ENCODE measurements at regions not wholly inside any gene's neighbourhood (a gene's known extent, or its start where the extent isn't known, plus 50 kb on each side); places are given as distances from the start of the nearest gene placed in this dataset.

DNA sequence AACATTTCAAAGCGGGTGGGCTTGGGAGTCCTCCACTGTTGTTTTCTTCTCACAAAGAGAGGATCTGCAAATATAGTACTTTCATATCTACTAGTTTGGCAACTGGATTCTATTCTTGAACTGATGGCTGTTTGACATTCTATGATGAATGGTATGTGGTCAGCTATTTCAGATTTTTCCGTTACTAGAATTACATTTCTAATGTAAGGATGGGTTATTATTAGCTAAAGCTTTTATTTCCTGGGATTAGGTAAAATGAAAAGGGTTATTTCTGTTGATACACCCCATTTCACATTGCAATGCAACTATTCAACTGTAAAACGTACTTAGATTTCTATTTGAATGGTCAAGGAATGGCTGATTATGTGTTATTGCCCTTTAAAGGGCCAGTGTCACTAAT lies 629.7 kb downstream of the DACH1 start:
- DNase-seq (ENCODE audit: low spot score) = no peak
- TF ChIP-seq, protein P1, sequence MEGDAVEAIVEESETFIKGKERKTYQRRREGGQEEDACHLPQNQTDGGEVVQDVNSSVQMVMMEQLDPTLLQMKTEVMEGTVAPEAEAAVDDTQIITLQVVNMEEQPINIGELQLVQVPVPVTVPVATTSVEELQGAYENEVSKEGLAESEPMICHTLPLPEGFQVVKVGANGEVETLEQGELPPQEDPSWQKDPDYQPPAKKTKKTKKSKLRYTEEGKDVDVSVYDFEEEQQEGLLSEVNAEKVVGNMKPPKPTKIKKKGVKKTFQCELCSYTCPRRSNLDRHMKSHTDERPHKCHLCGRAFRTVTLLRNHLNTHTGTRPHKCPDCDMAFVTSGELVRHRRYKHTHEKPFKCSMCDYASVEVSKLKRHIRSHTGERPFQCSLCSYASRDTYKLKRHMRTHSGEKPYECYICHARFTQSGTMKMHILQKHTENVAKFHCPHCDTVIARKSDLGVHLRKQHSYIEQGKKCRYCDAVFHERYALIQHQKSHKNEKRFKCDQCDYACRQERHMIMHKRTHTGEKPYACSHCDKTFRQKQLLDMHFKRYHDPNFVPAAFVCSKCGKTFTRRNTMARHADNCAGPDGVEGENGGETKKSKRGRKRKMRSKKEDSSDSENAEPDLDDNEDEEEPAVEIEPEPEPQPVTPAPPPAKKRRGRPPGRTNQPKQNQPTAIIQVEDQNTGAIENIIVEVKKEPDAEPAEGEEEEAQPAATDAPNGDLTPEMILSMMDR (IDR thresholded peaks at IDR 0.05) = no peak
- H3K36me3 Mint-ChIP-seq (ENCODE audit: low read depth) = no peaks in the 10 kb centered on the region
- peaks cover 2% of the 10 kb centered on the region for H3K27me3 Mint-ChIP-seq (ENCODE audit: low read depth)
- no peak overlapping the region for H3K27ac Mint-ChIP-seq (ENCODE audit: unreplicated experiment)
- H3K9me3 Mint-ChIP-seq (ENCODE audit: low read depth) = no peaks in the 10 kb centered on the region
- no peak overlapping the region for H3K4me3 Mint-ChIP-seq (ENCODE audit: unreplicated experiment)
- no peaks in the 10 kb centered on the region for H3K4me1 Mint-ChIP-seq (ENCODE audit: low read depth)

DNA sequence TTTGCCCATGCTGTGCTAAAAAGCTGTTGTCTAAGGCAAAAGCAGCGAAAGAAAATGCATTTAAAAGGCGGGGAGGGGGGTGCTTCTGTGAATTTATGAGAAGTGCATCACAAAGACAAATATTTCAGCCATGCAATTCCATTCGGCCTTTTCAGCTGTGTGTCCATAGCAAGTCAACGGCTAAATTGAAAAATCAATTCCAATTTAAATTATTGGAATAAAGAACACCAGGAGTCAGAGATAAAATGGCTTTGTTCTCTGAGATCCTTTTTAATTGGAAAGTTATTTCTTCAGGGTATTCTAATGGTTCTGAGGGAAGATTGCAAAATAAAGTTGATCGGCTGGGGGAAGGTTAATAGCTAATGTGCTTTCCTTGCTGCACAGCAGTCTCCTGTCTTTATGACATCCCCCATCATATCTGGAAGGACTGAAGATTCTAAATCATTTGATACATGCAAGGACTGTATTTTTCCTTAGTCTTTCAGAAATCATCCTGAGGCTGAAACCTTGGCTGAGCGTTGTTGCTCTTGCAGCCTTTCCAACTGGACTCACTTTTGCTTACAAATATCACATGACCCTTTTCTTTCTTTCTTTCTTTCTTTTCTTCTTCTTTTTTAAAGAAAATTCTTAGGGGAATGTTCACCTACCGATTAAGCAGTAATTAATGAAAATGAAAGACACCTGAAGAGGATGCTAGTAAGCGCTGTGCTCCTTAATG lies 647.1 kb downstream of the DACH1 start:
- TF ChIP-seq, protein P1 (IDR thresholded peaks at IDR 0.05) = no peak
- no peaks in the 10 kb centered on the region for H3K4me1 Mint-ChIP-seq (ENCODE audit: low read depth)
- H3K4me3 Mint-ChIP-seq (ENCODE audit: unreplicated experiment) = no peak overlapping the region
- no peak overlapping the region for H3K27ac Mint-ChIP-seq (ENCODE audit: unreplicated experiment)
- H3K36me3 Mint-ChIP-seq (ENCODE audit: low read depth) = no peaks in the 10 kb centered on the region
- peaks cover 8% of the 10 kb centered on the region for H3K27me3 Mint-ChIP-seq (ENCODE audit: low read depth)
- no peaks in the 10 kb centered on the region for H3K9me3 Mint-ChIP-seq (ENCODE audit: low read depth)
- DNase-seq (ENCODE audit: low spot score) = no peak

DNA sequence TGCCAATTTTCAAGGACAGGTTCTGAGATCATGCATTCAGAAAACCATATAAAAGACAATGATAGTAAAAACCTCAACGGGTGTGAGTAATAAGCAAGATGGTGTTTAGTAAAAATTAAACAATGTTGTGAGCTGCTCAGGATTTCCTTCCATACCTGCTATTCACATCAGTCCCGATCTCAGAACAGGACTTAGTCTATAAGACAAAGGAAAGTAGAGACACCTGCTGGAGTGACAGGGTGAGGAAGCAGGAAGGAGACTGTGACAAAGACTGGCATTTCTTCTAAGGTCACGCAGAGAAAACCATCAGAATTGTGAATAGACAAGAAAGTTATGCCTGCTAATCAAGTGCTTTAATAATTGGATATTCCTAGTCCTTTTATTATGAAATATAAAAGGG lies 648.0 kb downstream of the DACH1 start:
- no peak overlapping the region for H3K4me3 Mint-ChIP-seq (ENCODE audit: unreplicated experiment)
- H3K27me3 Mint-ChIP-seq (ENCODE audit: low read depth) = peaks cover 8% of the 10 kb centered on the region
- no peaks in the 10 kb centered on the region for H3K36me3 Mint-ChIP-seq (ENCODE audit: low read depth)
- no peaks in the 10 kb centered on the region for H3K9me3 Mint-ChIP-seq (ENCODE audit: low read depth)
- no peaks in the 10 kb centered on the region for H3K4me1 Mint-ChIP-seq (ENCODE audit: low read depth)
- DNase-seq (ENCODE audit: low spot score) = no peak
- H3K27ac Mint-ChIP-seq (ENCODE audit: unreplicated experiment) = no peak overlapping the region
- TF ChIP-seq, protein P1 (IDR thresholded peaks at IDR 0.05) = peak; percentile 57

DNA sequence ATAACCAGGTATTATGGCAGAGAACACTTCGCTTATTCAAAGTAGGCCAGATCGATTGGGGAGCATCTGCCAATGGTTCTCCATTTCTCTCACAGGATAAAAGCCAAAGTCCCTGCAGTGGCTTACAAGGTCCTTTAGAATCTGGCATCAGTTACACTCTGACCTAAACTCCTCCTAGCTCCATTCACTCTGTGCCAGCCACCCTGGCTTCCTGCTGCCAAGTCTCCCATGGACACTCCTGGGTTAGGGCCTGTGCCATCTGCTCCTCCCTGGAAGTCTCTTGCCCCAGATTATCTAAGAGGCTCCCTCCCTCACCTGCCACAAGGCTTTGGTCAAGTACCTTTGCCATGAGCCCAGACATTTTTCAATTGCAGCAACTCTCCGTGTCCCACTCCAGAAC lies 649.2 kb downstream of the DACH1 start:
- H3K27me3 Mint-ChIP-seq (ENCODE audit: low read depth) = peaks cover 4% of the 10 kb centered on the region
- TF ChIP-seq, protein P1 (IDR thresholded peaks at IDR 0.05) = no peak
- no peaks in the 10 kb centered on the region for H3K36me3 Mint-ChIP-seq (ENCODE audit: low read depth)
- no peak for DNase-seq (ENCODE audit: low spot score)
- no peak overlapping the region for H3K4me3 Mint-ChIP-seq (ENCODE audit: unreplicated experiment)
- H3K4me1 Mint-ChIP-seq (ENCODE audit: low read depth) = no peaks in the 10 kb centered on the region
- H3K9me3 Mint-ChIP-seq (ENCODE audit: low read depth) = no peaks in the 10 kb centered on the region
- no peak overlapping the region for H3K27ac Mint-ChIP-seq (ENCODE audit: unreplicated experiment)

DNA sequence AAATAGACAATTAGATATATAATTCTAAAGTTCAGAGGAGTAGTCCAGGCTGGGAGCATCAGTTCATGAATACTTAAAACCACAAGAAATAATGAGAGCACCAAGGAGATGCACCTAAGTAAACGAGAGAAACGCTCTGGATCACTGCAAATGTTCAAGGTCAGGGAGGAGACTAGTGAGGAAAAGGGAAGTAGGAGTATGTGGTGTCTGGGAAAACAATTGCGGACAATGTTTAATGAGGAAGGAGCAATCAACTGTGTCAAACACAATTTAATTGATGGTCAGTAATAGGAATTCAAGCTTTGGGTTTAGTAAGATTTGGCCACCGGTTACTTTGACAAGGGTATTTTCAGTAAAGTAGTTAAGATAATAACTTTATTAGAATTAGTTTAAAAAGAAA lies 652.2 kb downstream of the DACH1 start:
- Mint-ChIP-seq H3K27me3 (ENCODE audit: low read depth) (peaks cover 4% of the 10 kb centered on the region), H3K4me1 (ENCODE audit: low read depth) (peaks cover 5% of the 10 kb centered on the region), H3K9me3 (ENCODE audit: low read depth) (no peaks in the 10 kb centered on the region), H3K36me3 (ENCODE audit: low read depth) (no peaks in the 10 kb centered on the region), H3K27ac (ENCODE audit: unreplicated experiment) (no peak overlapping the region), H3K4me3 (ENCODE audit: unreplicated experiment) (no peak overlapping the region)
- DNase-seq (ENCODE audit: low spot score) = no peak
- TF ChIP-seq, protein P1 (IDR thresholded peaks at IDR 0.05) = no peak
